NB4 (cell line): ENCODE measurements at regions not wholly inside any gene's neighbourhood (a gene's known extent, or its start where the extent isn't known, plus 50 kb on each side); places are given as distances from the start of the nearest gene placed in this dataset.

Source experiments
- DNase-seq: peaks from one replicate; pipeline ENCODE4 v3.0.0; 2010; ENCODE audit warnings: low read depth
- H3K4me3 ChIP-seq: one replicate; pipeline ENCODE4 v1.5.1; 2011; ENCODE audit warnings: mild to moderate bottlenecking, low read depth, low read length, moderate library complexity
- MYC ChIP-seq: IDR thresholded peaks from 2 replicates; pipeline ENCODE4 v1.6.1; 2011; ENCODE audit warnings: low read depth, low read length
- POLR2A ChIP-seq: IDR thresholded peaks from 2 replicates; pipeline ENCODE4 v1.6.1; 2011; ENCODE audit warnings: mild to moderate bottlenecking; ENCODE audit not compliant: insufficient read length; ENCODE audit errors: extremely low read depth
- TF ChIP-seq, protein P1 (sequence below): IDR thresholded peaks from 2 replicates; pipeline ENCODE4 v1.6.1; 2011; ENCODE audit warnings: low read depth, low read length
- TF ChIP-seq, protein P2 (sequence below): IDR thresholded peaks from one replicate; pipeline ENCODE4 v1.5.1; 2012; ENCODE audit warnings: low read depth, low read length

DNA sequence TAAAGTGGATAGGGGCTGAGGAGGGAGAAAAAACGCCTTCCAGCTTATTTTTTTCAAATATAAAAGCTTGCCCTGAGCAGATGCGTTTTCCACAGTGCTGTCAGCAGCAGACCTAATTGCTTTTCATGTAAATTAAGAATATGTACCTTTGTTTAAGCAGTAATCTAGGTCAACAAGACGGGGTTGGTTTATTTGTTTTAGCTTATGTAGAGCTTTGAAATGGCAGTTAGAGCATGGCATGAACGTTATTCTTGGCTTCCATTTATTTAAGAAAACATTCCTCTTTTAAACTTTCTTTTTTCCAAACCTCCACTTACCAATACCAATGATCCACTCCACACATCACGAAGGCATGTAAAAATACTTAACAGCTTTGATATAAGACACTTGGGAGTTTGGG, 220.3 kb upstream of the TENM3 start:
- no peak overlapping the region for H3K4me3 ChIP-seq
- DNase-seq: no peak
- TF ChIP-seq, protein P1, sequence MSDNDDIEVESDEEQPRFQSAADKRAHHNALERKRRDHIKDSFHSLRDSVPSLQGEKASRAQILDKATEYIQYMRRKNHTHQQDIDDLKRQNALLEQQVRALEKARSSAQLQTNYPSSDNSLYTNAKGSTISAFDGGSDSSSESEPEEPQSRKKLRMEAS: no peak
- TF ChIP-seq MYC (no peak), POLR2A (no peak)
- TF ChIP-seq, protein P2, sequence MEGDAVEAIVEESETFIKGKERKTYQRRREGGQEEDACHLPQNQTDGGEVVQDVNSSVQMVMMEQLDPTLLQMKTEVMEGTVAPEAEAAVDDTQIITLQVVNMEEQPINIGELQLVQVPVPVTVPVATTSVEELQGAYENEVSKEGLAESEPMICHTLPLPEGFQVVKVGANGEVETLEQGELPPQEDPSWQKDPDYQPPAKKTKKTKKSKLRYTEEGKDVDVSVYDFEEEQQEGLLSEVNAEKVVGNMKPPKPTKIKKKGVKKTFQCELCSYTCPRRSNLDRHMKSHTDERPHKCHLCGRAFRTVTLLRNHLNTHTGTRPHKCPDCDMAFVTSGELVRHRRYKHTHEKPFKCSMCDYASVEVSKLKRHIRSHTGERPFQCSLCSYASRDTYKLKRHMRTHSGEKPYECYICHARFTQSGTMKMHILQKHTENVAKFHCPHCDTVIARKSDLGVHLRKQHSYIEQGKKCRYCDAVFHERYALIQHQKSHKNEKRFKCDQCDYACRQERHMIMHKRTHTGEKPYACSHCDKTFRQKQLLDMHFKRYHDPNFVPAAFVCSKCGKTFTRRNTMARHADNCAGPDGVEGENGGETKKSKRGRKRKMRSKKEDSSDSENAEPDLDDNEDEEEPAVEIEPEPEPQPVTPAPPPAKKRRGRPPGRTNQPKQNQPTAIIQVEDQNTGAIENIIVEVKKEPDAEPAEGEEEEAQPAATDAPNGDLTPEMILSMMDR: no peak

DNA sequence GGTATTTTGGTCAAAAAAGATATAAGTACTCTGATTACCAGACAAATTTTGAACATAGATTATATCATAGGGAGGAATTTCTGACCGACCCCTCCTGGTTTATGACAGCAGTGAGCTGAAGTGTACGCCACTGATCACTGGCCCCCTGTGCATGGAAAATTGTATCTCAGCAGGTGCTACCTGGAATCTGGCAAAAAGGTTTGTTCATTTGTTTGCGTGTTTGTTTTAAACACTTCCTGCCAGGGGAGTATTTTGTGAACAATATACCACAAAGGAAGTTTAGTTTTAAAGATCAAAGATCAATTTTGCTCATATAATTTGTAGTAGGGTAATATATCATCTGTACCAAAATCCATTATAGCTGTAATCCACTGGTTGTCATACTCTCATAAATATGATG, 219.7 kb upstream of the TENM3 start:
- TF ChIP-seq MYC (no peak), POLR2A (no peak)
- TF ChIP-seq, protein P2: no peak
- TF ChIP-seq, protein P1: no peak
- DNase-seq: no peak
- no peak overlapping the region for H3K4me3 ChIP-seq

DNA sequence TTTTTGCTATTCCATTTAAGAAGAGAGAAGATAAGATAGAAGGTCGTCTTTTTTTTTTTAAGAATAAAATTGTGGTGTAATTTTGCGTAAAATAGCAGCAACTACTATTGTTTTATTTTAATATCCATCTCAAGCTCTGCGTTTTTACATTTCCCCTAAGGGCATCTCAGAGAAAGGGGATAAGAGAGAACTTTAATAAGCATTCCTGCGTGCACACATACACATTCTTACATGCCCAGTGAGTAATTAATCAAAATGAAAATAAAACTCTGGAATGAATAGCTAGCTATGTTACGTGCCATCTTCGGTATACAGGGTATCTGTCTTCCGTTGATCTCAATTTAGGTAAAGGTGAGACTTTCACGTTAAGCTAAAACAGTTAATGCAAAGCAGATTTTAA, 200.3 kb upstream of the TENM3 start:
- no peak overlapping the region for H3K4me3 ChIP-seq
- TF ChIP-seq, protein P1: no peak
- TF ChIP-seq, protein P2: no peak
- TF ChIP-seq MYC (no peak), POLR2A (no peak)
- no peak for DNase-seq

DNA sequence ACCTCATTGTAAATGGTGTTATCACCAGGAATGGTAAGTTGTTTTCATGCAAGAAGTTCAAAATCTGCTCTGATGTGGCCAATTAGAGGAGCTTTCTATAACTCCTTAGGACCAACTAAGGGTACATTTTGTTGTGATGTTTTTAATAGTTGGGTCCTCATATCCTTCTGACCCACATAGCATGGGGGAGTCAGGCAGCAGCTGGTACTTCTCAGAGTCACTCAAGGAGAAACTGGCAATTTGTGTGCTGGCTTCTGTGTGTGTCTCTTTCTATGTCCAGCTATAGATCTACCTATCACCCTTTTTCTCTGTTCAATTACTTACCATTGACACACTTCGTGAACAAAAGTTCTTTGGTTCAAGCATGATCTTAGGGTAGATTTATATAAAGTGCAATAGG, 194.3 kb upstream of the TENM3 start:
- TF ChIP-seq POLR2A (no peak), MYC (no peak)
- TF ChIP-seq, protein P2: no peak
- TF ChIP-seq, protein P1: no peak
- DNase-seq: no peak
- H3K4me3 ChIP-seq: no peak overlapping the region

DNA sequence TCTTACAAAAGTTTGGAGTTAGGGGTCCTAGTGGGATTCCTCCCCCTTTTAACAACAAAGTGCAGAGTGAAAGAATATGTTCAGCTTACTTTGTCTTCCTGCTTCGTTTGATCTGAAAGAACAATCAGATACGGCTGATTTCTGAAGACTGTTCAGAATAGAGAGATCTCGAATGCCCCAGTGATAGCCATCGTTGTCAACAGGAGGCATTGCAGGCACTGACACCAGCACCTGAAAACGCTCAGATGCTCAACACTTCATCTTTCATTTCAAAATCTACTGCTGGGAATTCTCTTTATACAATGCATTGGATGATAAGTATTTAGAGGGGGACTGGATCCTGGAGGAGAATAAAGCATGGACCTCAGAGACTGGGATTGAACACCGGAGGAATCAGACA, 186.3 kb upstream of the TENM3 start:
- no peak overlapping the region for H3K4me3 ChIP-seq
- no peak for DNase-seq
- TF ChIP-seq, protein P2: no peak
- TF ChIP-seq POLR2A: no peak
- TF ChIP-seq, protein P1: no peak
- TF ChIP-seq MYC: no peak

DNA sequence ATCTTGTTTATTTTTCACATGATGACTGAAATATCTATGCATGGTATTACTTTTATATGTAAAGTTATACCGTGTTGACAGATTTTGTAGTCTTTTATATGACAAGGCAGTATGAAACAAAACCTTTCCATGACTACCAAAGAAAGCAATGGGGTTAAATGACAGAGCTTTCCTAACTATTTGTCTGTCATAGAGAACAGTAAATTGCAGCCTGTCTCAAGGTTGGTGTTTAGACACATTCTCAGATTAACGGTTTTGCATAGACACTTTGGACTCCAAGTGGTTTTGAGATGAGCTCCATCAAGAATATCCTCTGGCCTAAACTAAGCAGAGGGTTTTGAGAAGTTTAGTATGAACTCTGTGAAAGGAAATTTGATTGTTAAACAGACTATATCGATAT, 180.7 kb upstream of the TENM3 start:
- no peak overlapping the region for H3K4me3 ChIP-seq
- no peak for DNase-seq
- TF ChIP-seq, protein P2: no peak
- no peak for TF ChIP-seq POLR2A
- TF ChIP-seq MYC: no peak
- TF ChIP-seq, protein P1: no peak
